WTC11 (cell line): ENCODE measurements at regions not wholly inside any gene's neighbourhood (a gene's known extent, or its start where the extent isn't known, plus 50 kb on each side); places are given as distances from the start of the nearest gene placed in this dataset.

Experiments
- ATAC-seq: fragments of 200-7000 bp; cut with Tn5 transposase; 2 replicates; pipeline ENCODE4 v1.10.0; 2021; ENCODE audit warnings: mild to moderate bottlenecking, moderate library complexity
- CTCF ChIA-PET: fragments of 300-600 bp; sonication (Branson Sonifier 250); formaldehyde crosslinking; loops from one replicate; lab custom pipeline; 2021; ENCODE audit warnings: antibody characterized with exemption; lab: Charles Lee
- POLR2A ChIA-PET: fragments of 350-600 bp; sonication (Branson Sonifier 250); formaldehyde crosslinking; loops from one replicate; lab custom pipeline; 2021; ENCODE audit warnings: antibody characterized with exemption; lab: Charles Lee
- DNase-seq: peaks from one replicate; pipeline ENCODE4 v3.0.0; 2021; ENCODE audit warnings: low spot score
- H3K27ac Mint-ChIP-seq: 2 replicates; pipeline ENCODE4 v1.8.0; 2021; ENCODE audit warnings: mixed read lengths
- H3K27me3 Mint-ChIP-seq: 2 replicates; pipeline ENCODE4 v1.8.0; 2021; ENCODE audit warnings: low read depth, mild to moderate bottlenecking, moderate library complexity, mixed read lengths
- H3K36me3 Mint-ChIP-seq: 2 replicates; pipeline ENCODE4 v1.8.0; 2021; ENCODE audit warnings: mixed read lengths
- H3K4me1 Mint-ChIP-seq: 2 replicates; pipeline ENCODE4 v1.8.0; 2022; ENCODE audit warnings: mixed read lengths
- H3K4me3 Mint-ChIP-seq: 2 replicates; pipeline ENCODE4 v1.8.0; 2021; ENCODE audit warnings: mild to moderate bottlenecking, moderate library complexity, mixed read lengths
- H3K9me3 Mint-ChIP-seq: 2 replicates; pipeline ENCODE4 v1.8.0; 2021; ENCODE audit warnings: mixed read lengths
- ATF2 ChIP-seq: sonication (generic); formaldehyde crosslinking; IDR thresholded peaks from 2 replicates; pipeline ENCODE4 v1.8.1; 2022; ENCODE audit warnings: low read depth, missing genetic modification reagents, borderline replicate concordance
- ATF3 ChIP-seq: sonication (generic); formaldehyde crosslinking; conservative IDR thresholded peaks from 2 replicates; pipeline ENCODE4 v1.8.1; 2022; ENCODE audit warnings: mild to moderate bottlenecking, missing genetic modification reagents
- CREB1 ChIP-seq: sonication (generic); formaldehyde crosslinking; IDR thresholded peaks from 2 replicates; pipeline ENCODE4 v1.8.0; 2023; ENCODE audit warnings: mild to moderate bottlenecking, missing genetic modification reagents
- CREM ChIP-seq: sonication (generic); formaldehyde crosslinking; IDR thresholded peaks from 2 replicates; pipeline ENCODE4 v1.8.1; 2022; ENCODE audit warnings: mild to moderate bottlenecking, missing genetic modification reagents, moderate library complexity
- E2F5 ChIP-seq: sonication (generic); formaldehyde crosslinking; IDR thresholded peaks from 2 replicates; pipeline ENCODE4 v1.8.1; 2022; ENCODE audit warnings: mild to moderate bottlenecking, moderate library complexity, missing genetic modification reagents
- ESRRA ChIP-seq: sonication (generic); formaldehyde crosslinking; IDR thresholded peaks from 2 replicates; pipeline ENCODE4 v1.8.1; 2022; ENCODE audit warnings: mild to moderate bottlenecking, missing genetic modification reagents, borderline replicate concordance
- GABPB1 ChIP-seq: sonication (generic); formaldehyde crosslinking; IDR thresholded peaks from 2 replicates; pipeline ENCODE4 v1.8.1; 2023; ENCODE audit warnings: mild to moderate bottlenecking, missing genetic modification reagents
- JAZF1 ChIP-seq: fragments of 250-450 bp; sonication (Bioruptor Pico); IDR thresholded peaks from 2 replicates; pipeline ENCODE4 v1.9.0; 2021; ENCODE audit warnings: moderate library complexity, mild to moderate bottlenecking, inconsistent platforms
- NFE2L1 ChIP-seq: sonication (generic); formaldehyde crosslinking; IDR thresholded peaks from 2 replicates; pipeline ENCODE4 v1.8.1; 2023; ENCODE audit warnings: missing genetic modification reagents
- RELA ChIP-seq: sonication (generic); formaldehyde crosslinking; IDR thresholded peaks from 2 replicates; pipeline ENCODE4 v1.8.1; 2022; ENCODE audit warnings: missing genetic modification reagents, mild to moderate bottlenecking, borderline replicate concordance
- RORB ChIP-seq: fragments of 250-450 bp; sonication (Bioruptor Pico); IDR thresholded peaks from 2 replicates; pipeline ENCODE4 v1.9.0; 2021; ENCODE audit warnings: mild to moderate bottlenecking
- SOX15 ChIP-seq: fragments of 250-450 bp; sonication (Bioruptor Pico); IDR thresholded peaks from 2 replicates; pipeline ENCODE4 v1.9.0; 2021; ENCODE audit warnings: mild to moderate bottlenecking
- SP1 ChIP-seq: sonication (generic); formaldehyde crosslinking; conservative IDR thresholded peaks from 2 replicates; pipeline ENCODE4 v1.8.1; 2022; ENCODE audit warnings: missing genetic modification reagents
- TCF7 ChIP-seq: sonication (generic); formaldehyde crosslinking; IDR thresholded peaks from 2 replicates; pipeline ENCODE4 v1.8.0; 2022; ENCODE audit warnings: mild to moderate bottlenecking, low read depth, missing genetic modification reagents, moderate library complexity
- TEAD1 ChIP-seq: sonication (generic); formaldehyde crosslinking; IDR thresholded peaks from 2 replicates; pipeline ENCODE4 v1.8.0; 2022; ENCODE audit warnings: mild to moderate bottlenecking, missing genetic modification reagents
- ZMAT4 ChIP-seq: fragments of 250-450 bp; sonication (Bioruptor Pico); IDR thresholded peaks from 2 replicates; pipeline ENCODE4 v1.9.0; 2021; ENCODE audit warnings: mild to moderate bottlenecking
- ZNF317 ChIP-seq: sonication (generic); formaldehyde crosslinking; IDR thresholded peaks from 2 replicates; pipeline ENCODE4 v1.8.1; 2023; ENCODE audit warnings: low read depth, mild to moderate bottlenecking, moderate library complexity, missing genetic modification reagents, borderline replicate concordance
- TF ChIP-seq, protein P1 (sequence below): fragments of 250-450 bp; sonication (Bioruptor Pico); IDR thresholded peaks from 2 replicates; pipeline ENCODE4 v1.9.0; 2021; ENCODE audit warnings: mild to moderate bottlenecking
- TF ChIP-seq, protein P2 (sequence below): sonication (generic); formaldehyde crosslinking; IDR thresholded peaks from 2 replicates; pipeline ENCODE4 v1.8.1; 2022; ENCODE audit warnings: missing genetic modification reagents, borderline replicate concordance
- TF ChIP-seq, protein P3 (sequence below): sonication (generic); formaldehyde crosslinking; IDR thresholded peaks from 2 replicates; pipeline ENCODE4 v1.8.0; 2022; ENCODE audit warnings: mild to moderate bottlenecking, missing genetic modification reagents

- peaks cover 6% of the 10 kb centered on the region; the same call in 1 of the 2 replicates for H3K9me3 Mint-ChIP-seq
- H3K27me3 Mint-ChIP-seq, result no peaks in the 10 kb centered on the region
- no peaks in the 10 kb centered on the region for H3K36me3 Mint-ChIP-seq
- peak overlapping the region; percentile 99 for H3K27ac Mint-ChIP-seq
- ChIA-PET CTCF (interaction anchor here (1.7 kb wide), 1 partner anchor 85 kb away, joined by 6 read pairs; no protein-coding TSS in a partner anchor), POLR2A (interaction anchor here (0.6 kb wide), 1 partner anchor 28 kb away, joined by 3 read pairs; no protein-coding TSS in a partner anchor)
- H3K4me1 Mint-ChIP-seq, result peaks cover 40% of the 10 kb centered on the region
- peak; percentile 57 for DNase-seq
- ATAC-seq, result peak; percentile 94
- H3K4me3 Mint-ChIP-seq, result peak overlapping the region; percentile 32
- TF ChIP-seq CREB1 (CRISPR knock-in tag) (no peak), ZMAT4 (CRISPR knock-in tag) (no peak), TCF7 (CRISPR knock-in tag) (no peak), CREM (0 out of 2 replicates have a peak, but pooled peaks have one; percentile 24), JAZF1 (CRISPR knock-in tag) (no peak), SP1 (0 out of 2 replicates have a peak, but pooled peaks have one; percentile 23), ATF2 (no peak), NFE2L1 (no peak), GABPB1 (CRISPR knock-in tag) (no peak), ZNF317 (no peak), ESRRA (CRISPR knock-in tag) (no peak), RORB (no peak), E2F5 (CRISPR knock-in tag) (no peak), ATF3 (CRISPR knock-in tag) (no peak), TEAD1 (CRISPR knock-in tag) (0 out of 2 replicates have a peak, but pooled peaks have one; percentile 32), RELA (CRISPR knock-in tag) (no peak), SOX15 (no peak)
- TF ChIP-seq, protein P1, sequence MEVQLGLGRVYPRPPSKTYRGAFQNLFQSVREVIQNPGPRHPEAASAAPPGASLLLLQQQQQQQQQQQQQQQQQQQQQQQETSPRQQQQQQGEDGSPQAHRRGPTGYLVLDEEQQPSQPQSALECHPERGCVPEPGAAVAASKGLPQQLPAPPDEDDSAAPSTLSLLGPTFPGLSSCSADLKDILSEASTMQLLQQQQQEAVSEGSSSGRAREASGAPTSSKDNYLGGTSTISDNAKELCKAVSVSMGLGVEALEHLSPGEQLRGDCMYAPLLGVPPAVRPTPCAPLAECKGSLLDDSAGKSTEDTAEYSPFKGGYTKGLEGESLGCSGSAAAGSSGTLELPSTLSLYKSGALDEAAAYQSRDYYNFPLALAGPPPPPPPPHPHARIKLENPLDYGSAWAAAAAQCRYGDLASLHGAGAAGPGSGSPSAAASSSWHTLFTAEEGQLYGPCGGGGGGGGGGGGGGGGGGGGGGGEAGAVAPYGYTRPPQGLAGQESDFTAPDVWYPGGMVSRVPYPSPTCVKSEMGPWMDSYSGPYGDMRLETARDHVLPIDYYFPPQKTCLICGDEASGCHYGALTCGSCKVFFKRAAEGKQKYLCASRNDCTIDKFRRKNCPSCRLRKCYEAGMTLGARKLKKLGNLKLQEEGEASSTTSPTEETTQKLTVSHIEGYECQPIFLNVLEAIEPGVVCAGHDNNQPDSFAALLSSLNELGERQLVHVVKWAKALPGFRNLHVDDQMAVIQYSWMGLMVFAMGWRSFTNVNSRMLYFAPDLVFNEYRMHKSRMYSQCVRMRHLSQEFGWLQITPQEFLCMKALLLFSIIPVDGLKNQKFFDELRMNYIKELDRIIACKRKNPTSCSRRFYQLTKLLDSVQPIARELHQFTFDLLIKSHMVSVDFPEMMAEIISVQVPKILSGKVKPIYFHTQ, result no peak
- TF ChIP-seq, protein P2, sequence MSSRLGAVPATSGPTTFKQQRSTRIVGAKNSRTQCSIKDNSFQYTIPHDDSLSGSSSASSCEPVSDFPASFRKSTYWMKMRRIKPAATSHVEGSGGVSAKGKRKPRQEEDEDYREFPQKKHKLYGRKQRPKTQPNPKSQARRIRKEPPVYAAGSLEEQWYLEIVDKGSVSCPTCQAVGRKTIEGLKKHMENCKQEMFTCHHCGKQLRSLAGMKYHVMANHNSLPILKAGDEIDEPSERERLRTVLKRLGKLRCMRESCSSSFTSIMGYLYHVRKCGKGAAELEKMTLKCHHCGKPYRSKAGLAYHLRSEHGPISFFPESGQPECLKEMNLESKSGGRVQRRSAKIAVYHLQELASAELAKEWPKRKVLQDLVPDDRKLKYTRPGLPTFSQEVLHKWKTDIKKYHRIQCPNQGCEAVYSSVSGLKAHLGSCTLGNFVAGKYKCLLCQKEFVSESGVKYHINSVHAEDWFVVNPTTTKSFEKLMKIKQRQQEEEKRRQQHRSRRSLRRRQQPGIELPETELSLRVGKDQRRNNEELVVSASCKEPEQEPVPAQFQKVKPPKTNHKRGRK (CRISPR knock-in tag), result no peak
- TF ChIP-seq, protein P3, sequence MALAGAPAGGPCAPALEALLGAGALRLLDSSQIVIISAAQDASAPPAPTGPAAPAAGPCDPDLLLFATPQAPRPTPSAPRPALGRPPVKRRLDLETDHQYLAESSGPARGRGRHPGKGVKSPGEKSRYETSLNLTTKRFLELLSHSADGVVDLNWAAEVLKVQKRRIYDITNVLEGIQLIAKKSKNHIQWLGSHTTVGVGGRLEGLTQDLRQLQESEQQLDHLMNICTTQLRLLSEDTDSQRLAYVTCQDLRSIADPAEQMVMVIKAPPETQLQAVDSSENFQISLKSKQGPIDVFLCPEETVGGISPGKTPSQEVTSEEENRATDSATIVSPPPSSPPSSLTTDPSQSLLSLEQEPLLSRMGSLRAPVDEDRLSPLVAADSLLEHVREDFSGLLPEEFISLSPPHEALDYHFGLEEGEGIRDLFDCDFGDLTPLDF (CRISPR knock-in tag), result no peak
Measured at GRCh38 chr10:21364196-21365114, 161.0 kb downstream of the SKIDA1 start.
